Glomerular visceral epithelial cell (primary cell): ENCODE measurements at regions not wholly inside any gene's neighbourhood (a gene's known extent, or its start where the extent isn't known, plus 50 kb on each side); places are given as distances from the start of the nearest gene placed in this dataset.

Experiments
- DNase-seq: peaks from one replicate; pipeline ENCODE4 v3.0.0-alpha.2; 2016; ENCODE audit errors: extremely low spot score

GRCh38 chr7:32264702-32265284, 194.6 kb upstream of the PDE1C start:
- no peak for DNase-seq

DNA sequence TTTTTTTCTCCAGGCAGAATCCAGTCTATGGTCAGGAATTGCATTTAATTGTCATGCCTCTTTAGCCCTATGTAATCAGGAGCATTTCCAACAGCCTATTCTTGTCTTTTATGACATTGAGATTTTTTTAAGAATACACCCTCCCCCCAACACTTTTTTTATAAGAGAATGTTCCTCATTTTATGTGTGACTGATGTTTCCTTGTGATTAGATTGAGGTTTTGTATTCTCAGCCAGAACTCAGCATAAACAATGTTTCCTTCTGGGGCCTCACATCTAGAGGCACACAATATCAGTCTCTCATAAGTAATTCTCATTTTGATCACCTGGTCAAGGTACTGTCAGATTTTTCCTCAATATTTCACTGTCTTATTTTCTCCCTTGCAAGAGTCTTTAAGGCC, 193.4 kb upstream of the PDE1C start:
- no peak for DNase-seq

GRCh38 chr7:32262315-32262714, 192.1 kb upstream of the PDE1C start:
- no peak for DNase-seq

GRCh38 chr7:32259931-32260596, 189.9 kb upstream of the PDE1C start:
- DNase-seq: no peak

- DNase-seq: no peak
These were observed 188.1 kb upstream of the PDE1C start for GRCh38 chr7:32258265-32258664.

GRCh38 chr7:32257621-32258020, 187.4 kb upstream of the PDE1C start:
- DNase-seq: no peak

DNA sequence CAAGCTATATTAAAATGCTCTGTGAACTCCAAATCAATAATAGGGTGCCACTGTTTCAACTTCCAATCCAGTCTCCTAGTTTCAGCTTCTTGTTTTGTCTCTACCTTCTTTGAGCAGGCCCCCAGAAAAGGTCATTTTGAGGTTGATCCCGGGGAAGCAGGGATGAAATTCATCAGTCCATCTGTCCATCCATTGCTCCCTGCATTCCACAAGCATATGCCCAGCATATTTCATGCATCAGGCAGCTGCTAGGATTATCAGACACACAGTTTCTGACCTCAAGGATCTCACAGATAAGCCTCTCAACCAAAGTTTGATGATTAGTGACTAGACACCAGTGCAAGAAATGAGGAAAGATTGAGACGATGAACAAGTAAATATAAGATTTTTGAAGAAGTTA, 186.6 kb upstream of the PDE1C start:
- DNase-seq: no peak

GRCh38 chr7:32256376-32256775, 186.2 kb upstream of the PDE1C start:
- no peak for DNase-seq

GRCh38 chr7:32255036-32255435, 184.8 kb upstream of the PDE1C start:
- no peak for DNase-seq

GRCh38 chr7:32253299-32253698, 183.1 kb upstream of the PDE1C start:
- DNase-seq: no peak

- DNase-seq: no peak
These were observed 181.5 kb upstream of the PDE1C start for GRCh38 chr7:32251659-32252058.

- no peak for DNase-seq
These were observed 180.5 kb upstream of the PDE1C start for GRCh38 chr7:32250471-32251260.

GRCh38 chr7:32250003-32250402, 179.8 kb upstream of the PDE1C start:
- no peak for DNase-seq

GRCh38 chr7:32248522-32248921, 178.3 kb upstream of the PDE1C start:
- DNase-seq: no peak

DNA sequence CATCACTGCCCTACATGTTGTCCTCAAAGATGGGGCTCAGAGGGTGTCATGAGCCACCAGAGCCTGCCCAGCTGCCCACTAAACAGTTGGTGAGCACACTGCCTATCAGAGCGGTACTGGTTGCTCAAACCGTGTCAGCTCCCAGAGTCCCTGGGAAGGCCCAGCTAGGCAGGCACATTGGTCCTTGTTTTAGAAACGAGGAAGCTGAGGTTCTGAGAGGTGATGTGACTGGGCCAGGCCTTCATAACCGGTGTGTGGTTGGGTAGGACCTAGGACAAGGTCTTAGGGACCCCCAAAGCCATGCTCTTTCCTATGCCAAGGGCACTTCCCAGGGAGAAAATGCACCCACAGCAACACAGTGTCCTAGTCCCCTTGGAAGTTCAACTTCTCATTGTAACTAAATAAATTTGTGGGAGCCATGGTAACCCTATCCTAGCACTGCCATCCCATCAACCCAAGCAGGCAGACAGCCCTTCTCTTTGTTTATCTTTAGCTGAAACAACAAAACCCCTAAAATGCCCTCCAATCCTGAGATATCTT, 174.7 kb upstream of the PDE1C start:
- no peak for DNase-seq

- no peak for DNase-seq
These were observed 173.6 kb upstream of the PDE1C start for GRCh38 chr7:32243687-32244290.

GRCh38 chr7:32242436-32242835, 172.2 kb upstream of the PDE1C start:
- DNase-seq: no peak

- no peak for DNase-seq
These were observed 171.4 kb upstream of the PDE1C start for GRCh38 chr7:32241636-32242035.

DNA sequence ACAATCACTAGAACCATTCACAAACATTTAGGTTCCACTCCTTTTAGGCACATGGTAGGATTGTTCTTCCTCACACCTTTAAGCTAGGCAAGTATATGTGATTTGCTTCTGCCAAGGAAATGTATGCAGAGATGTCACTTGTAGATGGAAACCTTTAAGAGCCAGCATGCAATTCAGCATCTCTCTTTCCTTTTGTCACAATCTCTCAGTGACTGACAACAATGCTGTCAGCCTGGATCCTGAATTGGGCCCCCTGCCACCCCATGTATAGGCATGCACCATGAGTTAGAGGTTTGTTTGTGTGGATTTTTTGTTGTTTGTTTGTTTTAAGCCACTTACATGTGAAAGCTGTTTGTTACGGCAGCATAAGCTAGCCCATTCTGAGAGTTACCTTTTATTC, 169.6 kb upstream of the PDE1C start:
- DNase-seq: no peak

- DNase-seq: no peak
These were observed 158.4 kb upstream of the PDE1C start for GRCh38 chr7:32228601-32229000.

- DNase-seq: no peak
These were observed 157.5 kb upstream of the PDE1C start for GRCh38 chr7:32227746-32228145.

GRCh38 chr7:32224276-32224675, 154.1 kb upstream of the PDE1C start:
- no peak for DNase-seq
